ENCODE measurements at regions not wholly inside any gene's neighbourhood (a gene's known extent, or its start where the extent isn't known, plus 50 kb on each side); places are given as distances from the start of the nearest gene placed in this dataset.

DNA sequence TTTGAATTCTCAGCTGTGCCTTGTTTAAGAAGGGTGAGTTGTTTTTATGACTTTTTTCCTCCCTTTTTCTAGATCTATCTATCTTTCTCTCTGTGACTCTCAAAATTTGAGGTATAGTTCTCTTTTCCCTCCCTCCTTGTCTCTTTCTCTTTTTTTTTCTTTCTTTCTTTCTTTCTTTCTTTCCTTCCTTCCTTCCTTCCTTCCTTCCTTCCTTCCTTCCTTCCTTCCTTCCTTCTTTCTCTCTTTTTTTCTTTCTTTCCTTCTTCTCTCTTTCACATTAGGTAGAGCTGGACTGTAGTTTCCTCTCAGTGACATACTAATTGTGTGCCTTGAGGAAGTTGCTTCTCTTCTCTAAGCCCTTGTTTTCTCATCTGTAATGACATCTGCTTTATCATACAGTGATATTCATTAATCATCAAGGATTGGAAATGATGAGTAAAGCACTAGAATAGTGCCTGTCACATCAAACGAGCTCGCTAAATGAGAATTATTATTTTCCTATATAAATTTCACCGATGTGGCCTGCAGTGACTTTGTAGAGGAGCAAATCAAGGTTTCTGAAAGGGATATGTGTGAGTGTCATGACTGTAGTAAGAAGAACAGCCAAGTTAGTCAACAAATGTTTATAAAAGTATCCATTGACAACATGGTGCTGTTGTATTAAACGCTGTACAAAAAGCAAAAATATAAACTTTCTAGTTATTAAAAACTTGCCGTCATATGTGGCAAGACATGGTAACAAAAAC lies 78.9 kb upstream of the SLC38A2 start:
- DNase-seq (ENCODE audit: low read depth), result peak; percentile 57
- no peak overlapping the region for H3K4me3 ChIP-seq (ENCODE audit: low read length)
- TF ChIP-seq, protein P1, sequence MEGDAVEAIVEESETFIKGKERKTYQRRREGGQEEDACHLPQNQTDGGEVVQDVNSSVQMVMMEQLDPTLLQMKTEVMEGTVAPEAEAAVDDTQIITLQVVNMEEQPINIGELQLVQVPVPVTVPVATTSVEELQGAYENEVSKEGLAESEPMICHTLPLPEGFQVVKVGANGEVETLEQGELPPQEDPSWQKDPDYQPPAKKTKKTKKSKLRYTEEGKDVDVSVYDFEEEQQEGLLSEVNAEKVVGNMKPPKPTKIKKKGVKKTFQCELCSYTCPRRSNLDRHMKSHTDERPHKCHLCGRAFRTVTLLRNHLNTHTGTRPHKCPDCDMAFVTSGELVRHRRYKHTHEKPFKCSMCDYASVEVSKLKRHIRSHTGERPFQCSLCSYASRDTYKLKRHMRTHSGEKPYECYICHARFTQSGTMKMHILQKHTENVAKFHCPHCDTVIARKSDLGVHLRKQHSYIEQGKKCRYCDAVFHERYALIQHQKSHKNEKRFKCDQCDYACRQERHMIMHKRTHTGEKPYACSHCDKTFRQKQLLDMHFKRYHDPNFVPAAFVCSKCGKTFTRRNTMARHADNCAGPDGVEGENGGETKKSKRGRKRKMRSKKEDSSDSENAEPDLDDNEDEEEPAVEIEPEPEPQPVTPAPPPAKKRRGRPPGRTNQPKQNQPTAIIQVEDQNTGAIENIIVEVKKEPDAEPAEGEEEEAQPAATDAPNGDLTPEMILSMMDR (IDR thresholded peaks at IDR 0.05; ENCODE audit: insufficient read depth, low read depth, low read length, missing control alignments), result no peak

DNA sequence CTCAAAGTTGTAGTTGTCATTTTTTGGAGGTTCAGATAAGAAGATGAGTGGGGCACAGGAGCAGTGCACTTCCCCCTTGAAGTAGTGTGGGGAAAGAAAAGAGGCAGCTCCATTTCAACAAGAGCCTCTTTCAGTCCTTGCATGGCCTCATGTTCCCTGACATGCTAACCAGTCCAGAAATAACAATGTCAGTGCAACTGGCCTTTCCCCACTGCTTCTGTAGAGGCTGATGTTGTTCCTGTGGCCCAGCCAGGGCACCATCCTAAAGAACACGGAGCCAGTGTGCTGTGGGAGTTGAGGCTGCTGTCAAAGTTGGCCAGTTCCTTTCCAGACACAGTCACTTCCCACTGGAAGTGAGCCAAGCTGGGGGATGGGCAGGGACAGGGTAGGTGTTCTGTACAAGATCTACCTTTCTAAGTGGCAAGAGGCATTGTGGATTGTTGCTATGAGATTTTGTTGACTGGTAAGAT lies 77.7 kb upstream of the SLC38A2 start:
- TF ChIP-seq, protein P1 (IDR thresholded peaks at IDR 0.05; ENCODE audit: insufficient read depth, low read depth, low read length, missing control alignments), result no peak
- H3K4me3 ChIP-seq (ENCODE audit: low read length), result no peak overlapping the region
- peak; percentile 54 for DNase-seq (ENCODE audit: low read depth)

DNA sequence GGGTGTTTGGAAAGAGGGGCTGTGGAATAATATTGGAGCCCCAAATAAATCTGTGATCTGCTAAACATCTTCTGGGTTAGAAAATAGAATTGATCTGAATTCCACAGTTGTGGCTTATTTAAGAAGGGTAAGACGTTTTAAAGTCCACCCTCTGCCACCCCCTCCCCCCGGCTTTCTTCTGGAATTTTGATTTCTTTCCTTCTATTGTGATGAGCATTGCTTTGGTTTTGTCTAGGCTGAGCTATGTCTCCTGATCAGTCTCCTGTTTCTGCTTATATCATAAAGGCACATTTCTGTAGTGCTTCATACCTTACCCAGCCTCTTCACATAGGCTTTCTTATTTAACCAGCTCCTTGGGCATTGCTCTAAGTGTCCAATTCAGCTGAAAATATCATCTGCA lies 77.3 kb upstream of the SLC38A2 start:
- DNase-seq (ENCODE audit: low read depth), result no peak
- TF ChIP-seq, protein P1 (IDR thresholded peaks at IDR 0.05; ENCODE audit: insufficient read depth, low read depth, low read length, missing control alignments), result no peak
- no peak overlapping the region for H3K4me3 ChIP-seq (ENCODE audit: low read length)

DNA sequence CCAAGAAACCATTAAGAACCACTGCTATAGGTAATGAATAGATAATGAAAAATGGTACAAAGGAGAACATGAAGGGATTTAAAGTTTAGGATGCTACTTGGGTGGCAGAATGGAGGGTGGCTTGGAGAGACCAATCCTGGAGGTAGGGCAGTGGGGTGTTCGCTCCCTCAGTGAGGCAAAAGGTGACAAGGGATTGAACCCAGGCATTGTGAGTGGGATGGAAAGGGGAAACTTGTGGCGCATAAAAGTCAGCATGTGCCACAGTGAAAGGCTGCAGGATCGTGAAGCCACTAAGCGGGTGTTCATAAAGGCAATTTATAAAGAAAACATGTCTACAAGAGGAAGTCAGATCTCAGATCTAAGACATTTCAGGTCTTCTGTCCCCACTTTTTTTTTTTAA lies 76.7 kb upstream of the SLC38A2 start:
- DNase-seq (ENCODE audit: low read depth), result no peak
- TF ChIP-seq, protein P1 (IDR thresholded peaks at IDR 0.05; ENCODE audit: insufficient read depth, low read depth, low read length, missing control alignments), result no peak
- H3K4me3 ChIP-seq (ENCODE audit: low read length), result no peak overlapping the region

DNA sequence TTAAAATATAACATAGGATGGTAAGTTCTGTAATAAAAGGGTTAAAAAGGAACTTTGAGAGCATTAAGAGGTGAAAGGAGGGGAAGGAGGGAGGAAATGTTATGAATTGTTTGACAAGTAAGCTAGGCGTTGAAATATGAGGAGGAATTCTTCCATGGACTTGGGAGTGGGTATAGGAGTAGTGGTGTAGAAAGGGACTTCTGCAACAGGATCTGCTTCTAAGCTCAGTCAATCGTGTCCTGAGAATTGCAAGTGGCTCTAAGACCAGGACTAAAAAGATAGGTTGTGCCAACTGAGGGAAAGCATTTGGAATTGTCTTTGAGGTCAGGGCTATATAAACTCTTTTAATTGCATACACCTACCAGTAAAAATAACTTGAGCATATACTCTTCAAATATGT lies 74.1 kb upstream of the SLC38A2 start:
- H3K4me3 ChIP-seq (ENCODE audit: low read length), result no peak overlapping the region
- no peak for DNase-seq (ENCODE audit: low read depth)
- TF ChIP-seq, protein P1 (IDR thresholded peaks at IDR 0.05; ENCODE audit: insufficient read depth, low read depth, low read length, missing control alignments), result no peak

DNA sequence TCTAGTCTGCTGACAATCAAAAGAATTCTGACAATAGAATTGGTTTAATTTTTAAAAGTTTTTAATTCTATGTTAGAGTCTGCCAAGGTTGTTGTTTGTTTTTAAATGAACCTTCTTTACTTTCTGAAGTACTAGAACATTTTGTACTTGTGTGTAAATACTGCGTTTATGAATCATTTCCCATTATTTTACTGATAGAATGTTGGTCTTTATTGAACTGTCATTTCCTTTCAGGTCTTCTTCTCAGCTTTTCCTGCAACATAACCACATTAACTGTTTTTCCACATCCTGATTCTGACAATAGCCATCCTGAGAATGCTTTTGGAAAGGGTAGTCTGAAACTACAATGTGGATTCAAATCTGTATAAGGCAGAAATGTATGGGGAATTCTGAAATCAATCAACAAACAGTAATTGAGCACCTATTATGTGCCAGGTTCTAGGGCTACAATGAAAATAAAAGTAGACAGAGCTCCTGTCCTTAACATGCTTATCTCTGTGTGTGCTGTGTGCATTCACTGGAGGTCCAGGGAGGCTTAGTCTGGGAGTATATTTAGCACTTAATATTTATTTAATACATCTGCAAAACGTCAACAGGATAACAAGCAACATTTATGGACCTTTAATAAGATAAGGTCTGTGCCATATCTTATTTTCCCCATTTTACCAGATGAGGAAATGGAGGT lies 73.1 kb upstream of the SLC38A2 start:
- DNase-seq (ENCODE audit: low read depth), result no peak
- no peak overlapping the region for H3K4me3 ChIP-seq (ENCODE audit: low read length)
- TF ChIP-seq, protein P1 (IDR thresholded peaks at IDR 0.05; ENCODE audit: insufficient read depth, low read depth, low read length, missing control alignments), result no peak

Measured in epithelial cell of esophagus (primary cell).